WTC11 (cell line): ENCODE measurements at regions not wholly inside any gene's neighbourhood (a gene's known extent, or its start where the extent isn't known, plus 50 kb on each side); places are given as distances from the start of the nearest gene placed in this dataset.

Experiments
- ATAC-seq: fragments of 200-7000 bp; cut with Tn5 transposase; 2 replicates; pipeline ENCODE4 v1.10.0; 2021; ENCODE audit warnings: mild to moderate bottlenecking, moderate library complexity
- CTCF ChIA-PET: fragments of 300-600 bp; sonication (Branson Sonifier 250); formaldehyde crosslinking; loops from one replicate; lab custom pipeline; 2021; ENCODE audit warnings: antibody characterized with exemption; lab: Charles Lee
- POLR2A ChIA-PET: fragments of 350-600 bp; sonication (Branson Sonifier 250); formaldehyde crosslinking; loops from one replicate; lab custom pipeline; 2021; ENCODE audit warnings: antibody characterized with exemption; lab: Charles Lee
- DNase-seq: peaks from one replicate; pipeline ENCODE4 v3.0.0; 2021; ENCODE audit warnings: low spot score
- H3K27ac Mint-ChIP-seq: 2 replicates; pipeline ENCODE4 v1.8.0; 2021; ENCODE audit warnings: mixed read lengths
- H3K27me3 Mint-ChIP-seq: 2 replicates; pipeline ENCODE4 v1.8.0; 2021; ENCODE audit warnings: low read depth, mild to moderate bottlenecking, moderate library complexity, mixed read lengths
- H3K36me3 Mint-ChIP-seq: 2 replicates; pipeline ENCODE4 v1.8.0; 2021; ENCODE audit warnings: mixed read lengths
- H3K4me1 Mint-ChIP-seq: 2 replicates; pipeline ENCODE4 v1.8.0; 2022; ENCODE audit warnings: mixed read lengths
- H3K4me3 Mint-ChIP-seq: 2 replicates; pipeline ENCODE4 v1.8.0; 2021; ENCODE audit warnings: mild to moderate bottlenecking, moderate library complexity, mixed read lengths
- H3K9me3 Mint-ChIP-seq: 2 replicates; pipeline ENCODE4 v1.8.0; 2021; ENCODE audit warnings: mixed read lengths
- CBFB ChIP-seq: sonication (generic); formaldehyde crosslinking; IDR thresholded peaks from 2 replicates; pipeline ENCODE4 v1.8.1; 2022; ENCODE audit warnings: mild to moderate bottlenecking, low read depth, missing genetic modification reagents
- ESRRA ChIP-seq: sonication (generic); formaldehyde crosslinking; IDR thresholded peaks from 2 replicates; pipeline ENCODE4 v1.8.1; 2022; ENCODE audit warnings: mild to moderate bottlenecking, missing genetic modification reagents, borderline replicate concordance
- ETV6 ChIP-seq: sonication (generic); formaldehyde crosslinking; IDR thresholded peaks from 2 replicates; pipeline ENCODE4 v1.8.1; 2022; ENCODE audit warnings: mild to moderate bottlenecking, missing genetic modification reagents
- GABPB1 ChIP-seq: sonication (generic); formaldehyde crosslinking; IDR thresholded peaks from 2 replicates; pipeline ENCODE4 v1.8.1; 2023; ENCODE audit warnings: mild to moderate bottlenecking, missing genetic modification reagents
- GTF2I ChIP-seq: fragments of 250-450 bp; sonication (Bioruptor Pico); conservative IDR thresholded peaks from 2 replicates; pipeline ENCODE4 v1.4.0; 2021; ENCODE audit warnings: mild to moderate bottlenecking
- JAZF1 ChIP-seq: fragments of 250-450 bp; sonication (Bioruptor Pico); IDR thresholded peaks from 2 replicates; pipeline ENCODE4 v1.9.0; 2021; ENCODE audit warnings: moderate library complexity, mild to moderate bottlenecking, inconsistent platforms
- NR2C2 ChIP-seq: sonication (generic); formaldehyde crosslinking; IDR thresholded peaks from 2 replicates; pipeline ENCODE4 v1.8.0; 2022; ENCODE audit warnings: mild to moderate bottlenecking, missing genetic modification reagents
- NR3C1 ChIP-seq: sonication (generic); formaldehyde crosslinking; conservative IDR thresholded peaks from 2 replicates; pipeline ENCODE4 v1.8.1; 2023; ENCODE audit warnings: low read depth, mild to moderate bottlenecking, missing genetic modification reagents
- SP1 ChIP-seq: sonication (generic); formaldehyde crosslinking; conservative IDR thresholded peaks from 2 replicates; pipeline ENCODE4 v1.8.1; 2022; ENCODE audit warnings: missing genetic modification reagents
- TEAD4 ChIP-seq: sonication (generic); formaldehyde crosslinking; IDR thresholded peaks from 2 replicates; pipeline ENCODE4 v1.8.0; 2022; ENCODE audit warnings: mild to moderate bottlenecking, missing genetic modification reagents
- ZBTB21 ChIP-seq: sonication (generic); formaldehyde crosslinking; IDR thresholded peaks from 2 replicates; pipeline ENCODE4 v1.8.1; 2023; ENCODE audit warnings: mild to moderate bottlenecking, missing genetic modification reagents, borderline replicate concordance
- TF ChIP-seq, protein P1 (sequence below): sonication (generic); formaldehyde crosslinking; IDR thresholded peaks from 2 replicates; pipeline ENCODE4 v1.8.0; 2023; ENCODE audit warnings: missing genetic modification reagents, mild to moderate bottlenecking, borderline replicate concordance
- TF ChIP-seq, protein P2 (sequence below): sonication (generic); formaldehyde crosslinking; IDR thresholded peaks from 2 replicates; pipeline ENCODE4 v1.8.1; 2023; ENCODE audit warnings: mild to moderate bottlenecking, missing genetic modification reagents
- TF ChIP-seq, protein P3 (sequence below): sonication (generic); formaldehyde crosslinking; IDR thresholded peaks from 2 replicates; pipeline ENCODE4 v1.8.1; 2022; ENCODE audit warnings: missing genetic modification reagents, borderline replicate concordance
- TF ChIP-seq, protein P4 (sequence below): sonication (generic); formaldehyde crosslinking; IDR thresholded peaks from 2 replicates; pipeline ENCODE4 v1.8.0; 2022; ENCODE audit warnings: mild to moderate bottlenecking, missing genetic modification reagents
- TF ChIP-seq, protein P5 (sequence below): sonication (generic); formaldehyde crosslinking; IDR thresholded peaks from 2 replicates; pipeline ENCODE4 v1.8.1; 2022; ENCODE audit warnings: mild to moderate bottlenecking, missing genetic modification reagents, moderate library complexity, borderline replicate concordance
- TF ChIP-seq, protein P6 (sequence below): sonication (generic); formaldehyde crosslinking; IDR thresholded peaks from 2 replicates; pipeline ENCODE4 v1.8.1; 2022; ENCODE audit warnings: mild to moderate bottlenecking, moderate library complexity, missing genetic modification reagents

DNA sequence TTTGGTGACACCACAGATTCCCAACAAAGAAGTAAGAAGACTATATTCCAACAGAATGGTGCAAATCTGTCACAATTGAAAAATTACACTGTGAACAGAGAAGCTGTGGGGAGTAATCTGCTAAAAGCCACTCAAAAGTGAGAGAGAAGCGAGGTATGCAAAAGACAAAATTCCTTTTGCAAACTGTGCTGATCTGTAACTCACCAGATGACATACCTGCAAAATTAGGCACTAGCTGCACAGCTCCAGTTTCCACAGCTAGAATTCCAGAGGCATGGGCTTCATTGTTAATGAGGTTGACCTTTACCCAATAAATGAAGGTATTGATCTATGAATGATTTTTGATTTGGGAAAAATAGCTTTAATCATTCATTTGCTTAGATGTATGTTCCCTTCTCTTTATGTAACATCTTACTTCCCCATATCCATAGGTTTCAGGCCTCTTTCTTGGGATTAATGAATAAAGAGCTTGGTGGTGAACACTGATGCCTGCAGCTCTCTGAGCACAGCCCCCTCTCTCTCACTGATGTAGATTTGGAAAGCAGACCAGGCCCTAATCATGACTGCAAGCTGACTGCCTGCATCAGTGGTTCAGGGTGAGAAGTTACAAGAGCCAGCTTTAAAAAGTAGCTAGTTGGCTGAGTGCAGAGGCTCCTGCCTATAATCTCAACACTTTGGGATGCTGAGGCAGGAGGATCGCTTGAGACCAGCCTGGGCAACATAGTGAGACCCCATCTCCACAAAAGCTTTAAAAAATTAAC, 85.2 kb downstream of the LACC1 start:
- Mint-ChIP-seq H3K27me3 (no peaks in the 10 kb centered on the region; the same call in 1 of the 2 replicates), H3K4me1 (peaks cover 14% of the 10 kb centered on the region), H3K27ac (no peak overlapping the region), H3K36me3 (peaks cover 11% of the 10 kb centered on the region), H3K4me3 (no peak overlapping the region), H3K9me3 (peaks cover 7% of the 10 kb centered on the region)
- DNase-seq (no peak), ATAC-seq (no peak)
- no peak for TF ChIP-seq NR2C2 (CRISPR knock-in tag)
- TF ChIP-seq CBFB (CRISPR knock-in tag) = no peak
- no peak for TF ChIP-seq NR3C1 (CRISPR knock-in tag)
- TF ChIP-seq, protein P1, sequence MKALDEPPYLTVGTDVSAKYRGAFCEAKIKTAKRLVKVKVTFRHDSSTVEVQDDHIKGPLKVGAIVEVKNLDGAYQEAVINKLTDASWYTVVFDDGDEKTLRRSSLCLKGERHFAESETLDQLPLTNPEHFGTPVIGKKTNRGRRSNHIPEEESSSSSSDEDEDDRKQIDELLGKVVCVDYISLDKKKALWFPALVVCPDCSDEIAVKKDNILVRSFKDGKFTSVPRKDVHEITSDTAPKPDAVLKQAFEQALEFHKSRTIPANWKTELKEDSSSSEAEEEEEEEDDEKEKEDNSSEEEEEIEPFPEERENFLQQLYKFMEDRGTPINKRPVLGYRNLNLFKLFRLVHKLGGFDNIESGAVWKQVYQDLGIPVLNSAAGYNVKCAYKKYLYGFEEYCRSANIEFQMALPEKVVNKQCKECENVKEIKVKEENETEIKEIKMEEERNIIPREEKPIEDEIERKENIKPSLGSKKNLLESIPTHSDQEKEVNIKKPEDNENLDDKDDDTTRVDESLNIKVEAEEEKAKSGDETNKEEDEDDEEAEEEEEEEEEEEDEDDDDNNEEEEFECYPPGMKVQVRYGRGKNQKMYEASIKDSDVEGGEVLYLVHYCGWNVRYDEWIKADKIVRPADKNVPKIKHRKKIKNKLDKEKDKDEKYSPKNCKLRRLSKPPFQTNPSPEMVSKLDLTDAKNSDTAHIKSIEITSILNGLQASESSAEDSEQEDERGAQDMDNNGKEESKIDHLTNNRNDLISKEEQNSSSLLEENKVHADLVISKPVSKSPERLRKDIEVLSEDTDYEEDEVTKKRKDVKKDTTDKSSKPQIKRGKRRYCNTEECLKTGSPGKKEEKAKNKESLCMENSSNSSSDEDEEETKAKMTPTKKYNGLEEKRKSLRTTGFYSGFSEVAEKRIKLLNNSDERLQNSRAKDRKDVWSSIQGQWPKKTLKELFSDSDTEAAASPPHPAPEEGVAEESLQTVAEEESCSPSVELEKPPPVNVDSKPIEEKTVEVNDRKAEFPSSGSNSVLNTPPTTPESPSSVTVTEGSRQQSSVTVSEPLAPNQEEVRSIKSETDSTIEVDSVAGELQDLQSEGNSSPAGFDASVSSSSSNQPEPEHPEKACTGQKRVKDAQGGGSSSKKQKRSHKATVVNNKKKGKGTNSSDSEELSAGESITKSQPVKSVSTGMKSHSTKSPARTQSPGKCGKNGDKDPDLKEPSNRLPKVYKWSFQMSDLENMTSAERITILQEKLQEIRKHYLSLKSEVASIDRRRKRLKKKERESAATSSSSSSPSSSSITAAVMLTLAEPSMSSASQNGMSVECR = no peak
- no peak for TF ChIP-seq TEAD4
- TF ChIP-seq JAZF1 (CRISPR knock-in tag) = no peak
- no peak for TF ChIP-seq GABPB1 (CRISPR knock-in tag)
- no peak for TF ChIP-seq SP1 (CRISPR knock-in tag)
- TF ChIP-seq ZBTB21 (CRISPR knock-in tag) = no peak
- no peak for TF ChIP-seq ESRRA (CRISPR knock-in tag)
- TF ChIP-seq, protein P2, sequence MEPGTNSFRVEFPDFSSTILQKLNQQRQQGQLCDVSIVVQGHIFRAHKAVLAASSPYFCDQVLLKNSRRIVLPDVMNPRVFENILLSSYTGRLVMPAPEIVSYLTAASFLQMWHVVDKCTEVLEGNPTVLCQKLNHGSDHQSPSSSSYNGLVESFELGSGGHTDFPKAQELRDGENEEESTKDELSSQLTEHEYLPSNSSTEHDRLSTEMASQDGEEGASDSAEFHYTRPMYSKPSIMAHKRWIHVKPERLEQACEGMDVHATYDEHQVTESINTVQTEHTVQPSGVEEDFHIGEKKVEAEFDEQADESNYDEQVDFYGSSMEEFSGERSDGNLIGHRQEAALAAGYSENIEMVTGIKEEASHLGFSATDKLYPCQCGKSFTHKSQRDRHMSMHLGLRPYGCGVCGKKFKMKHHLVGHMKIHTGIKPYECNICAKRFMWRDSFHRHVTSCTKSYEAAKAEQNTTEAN = no peak
- no peak for TF ChIP-seq ETV6 (CRISPR knock-in tag)
- TF ChIP-seq, protein P3, sequence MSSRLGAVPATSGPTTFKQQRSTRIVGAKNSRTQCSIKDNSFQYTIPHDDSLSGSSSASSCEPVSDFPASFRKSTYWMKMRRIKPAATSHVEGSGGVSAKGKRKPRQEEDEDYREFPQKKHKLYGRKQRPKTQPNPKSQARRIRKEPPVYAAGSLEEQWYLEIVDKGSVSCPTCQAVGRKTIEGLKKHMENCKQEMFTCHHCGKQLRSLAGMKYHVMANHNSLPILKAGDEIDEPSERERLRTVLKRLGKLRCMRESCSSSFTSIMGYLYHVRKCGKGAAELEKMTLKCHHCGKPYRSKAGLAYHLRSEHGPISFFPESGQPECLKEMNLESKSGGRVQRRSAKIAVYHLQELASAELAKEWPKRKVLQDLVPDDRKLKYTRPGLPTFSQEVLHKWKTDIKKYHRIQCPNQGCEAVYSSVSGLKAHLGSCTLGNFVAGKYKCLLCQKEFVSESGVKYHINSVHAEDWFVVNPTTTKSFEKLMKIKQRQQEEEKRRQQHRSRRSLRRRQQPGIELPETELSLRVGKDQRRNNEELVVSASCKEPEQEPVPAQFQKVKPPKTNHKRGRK = no peak
- TF ChIP-seq GTF2I (CRISPR knock-in tag) = no peak
- TF ChIP-seq, protein P4, sequence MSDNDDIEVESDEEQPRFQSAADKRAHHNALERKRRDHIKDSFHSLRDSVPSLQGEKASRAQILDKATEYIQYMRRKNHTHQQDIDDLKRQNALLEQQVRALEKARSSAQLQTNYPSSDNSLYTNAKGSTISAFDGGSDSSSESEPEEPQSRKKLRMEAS (CRISPR knock-in tag) = no peak
- TF ChIP-seq, protein P5, sequence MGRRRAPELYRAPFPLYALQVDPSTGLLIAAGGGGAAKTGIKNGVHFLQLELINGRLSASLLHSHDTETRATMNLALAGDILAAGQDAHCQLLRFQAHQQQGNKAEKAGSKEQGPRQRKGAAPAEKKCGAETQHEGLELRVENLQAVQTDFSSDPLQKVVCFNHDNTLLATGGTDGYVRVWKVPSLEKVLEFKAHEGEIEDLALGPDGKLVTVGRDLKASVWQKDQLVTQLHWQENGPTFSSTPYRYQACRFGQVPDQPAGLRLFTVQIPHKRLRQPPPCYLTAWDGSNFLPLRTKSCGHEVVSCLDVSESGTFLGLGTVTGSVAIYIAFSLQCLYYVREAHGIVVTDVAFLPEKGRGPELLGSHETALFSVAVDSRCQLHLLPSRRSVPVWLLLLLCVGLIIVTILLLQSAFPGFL = no peak
- TF ChIP-seq, protein P6, sequence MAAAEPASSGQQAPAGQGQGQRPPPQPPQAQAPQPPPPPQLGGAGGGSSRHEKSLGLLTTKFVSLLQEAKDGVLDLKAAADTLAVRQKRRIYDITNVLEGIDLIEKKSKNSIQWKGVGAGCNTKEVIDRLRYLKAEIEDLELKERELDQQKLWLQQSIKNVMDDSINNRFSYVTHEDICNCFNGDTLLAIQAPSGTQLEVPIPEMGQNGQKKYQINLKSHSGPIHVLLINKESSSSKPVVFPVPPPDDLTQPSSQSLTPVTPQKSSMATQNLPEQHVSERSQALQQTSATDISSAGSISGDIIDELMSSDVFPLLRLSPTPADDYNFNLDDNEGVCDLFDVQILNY = no peak
- POLR2A ChIA-PET = no interaction called here
- CTCF ChIA-PET = interaction anchor here (0.8 to 0.9 kb wide), 2 partner anchors 70 to 226 kb away, joined by 3 read pairs; no protein-coding TSS in a partner anchor
